Stimulated activated CD4-positive, alpha-beta T cell treated with anti-CD3 and anti-CD28 coated beads, Interleukin-1b, Interleukin-23, amount 100 ng/mL, for 48 hours (primary cell): ENCODE measurements at regions not wholly inside any gene's neighbourhood (a gene's known extent, or its start where the extent isn't known, plus 50 kb on each side); places are given as distances from the start of the nearest gene placed in this dataset.

ENCODE experiments used
- DNase-seq: peaks from one replicate; pipeline ENCODE4 v3.0.0-alpha.2; 2020

DNA sequence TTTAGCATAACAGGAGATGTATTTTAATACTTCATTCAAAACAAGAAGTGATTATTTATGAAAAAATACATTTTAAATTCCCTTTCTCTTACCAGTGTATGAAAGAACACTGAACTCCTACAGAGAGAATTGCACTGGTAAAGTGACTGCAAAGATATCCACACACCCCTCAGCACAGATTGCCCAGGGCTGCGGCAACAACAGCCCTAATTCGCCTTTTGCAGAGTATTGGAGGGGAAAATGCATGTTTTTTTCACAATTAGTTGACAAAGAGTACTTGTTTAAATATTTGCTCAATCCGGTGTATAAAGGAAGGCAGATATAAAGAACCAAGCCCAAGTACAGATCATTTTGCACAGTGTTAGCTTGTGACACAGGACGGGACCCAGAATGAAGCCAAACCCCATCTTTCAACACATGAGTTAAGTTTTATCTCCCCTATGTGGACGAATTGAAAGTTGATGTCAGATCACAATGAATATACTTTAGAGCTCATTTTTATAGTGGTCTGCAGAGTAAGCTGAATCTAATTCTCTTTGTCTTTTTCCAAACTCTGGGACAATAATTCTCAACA is 551.4 kb upstream of the IGFBP7 start:
- no peak for DNase-seq

- no peak for DNase-seq
Observed at GRCh38 chr4:57658673-57659072, 548.5 kb upstream of the IGFBP7 start.

DNA sequence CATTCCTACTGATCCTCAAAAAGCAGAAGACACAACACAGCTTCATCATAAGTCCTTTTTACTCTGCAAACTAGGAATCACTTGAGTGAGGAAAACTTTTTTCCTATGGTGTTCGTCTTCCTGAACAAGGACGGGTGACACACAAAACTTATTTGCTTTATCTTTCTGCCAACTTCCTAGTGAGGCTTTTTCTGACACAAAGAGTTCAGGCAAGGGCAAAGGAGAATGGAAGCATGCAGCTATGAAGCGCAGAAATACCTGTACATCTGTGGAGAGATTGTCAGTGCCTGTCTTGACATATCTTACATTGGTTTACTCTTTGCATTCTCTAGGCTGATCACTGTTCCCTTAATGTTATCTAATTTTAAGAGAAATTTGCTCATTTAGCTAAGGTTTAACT is 548.0 kb upstream of the IGFBP7 start:
- no peak for DNase-seq

DNA sequence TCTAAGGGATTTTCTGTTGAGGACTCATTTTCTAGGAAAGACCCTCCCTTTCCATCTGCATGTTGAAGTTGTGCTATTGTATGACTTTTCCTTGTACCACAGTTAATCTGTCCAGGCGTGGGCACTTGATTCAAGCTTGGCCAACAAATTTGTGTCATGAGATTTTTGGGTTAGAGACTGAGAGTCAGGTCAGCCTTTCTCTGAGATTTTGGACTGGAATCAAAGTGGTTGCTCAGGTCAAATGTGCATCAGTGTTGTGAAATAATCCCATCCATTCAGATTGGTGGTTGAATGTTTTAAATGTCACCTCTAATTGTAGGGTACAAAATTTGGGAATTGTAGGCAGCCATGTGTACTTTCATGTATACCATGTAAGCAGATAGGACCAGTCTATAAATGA is 545.2 kb upstream of the IGFBP7 start:
- no peak for DNase-seq

- no peak for DNase-seq
Observed at GRCh38 chr4:57652779-57653178, 542.6 kb upstream of the IGFBP7 start.

DNA sequence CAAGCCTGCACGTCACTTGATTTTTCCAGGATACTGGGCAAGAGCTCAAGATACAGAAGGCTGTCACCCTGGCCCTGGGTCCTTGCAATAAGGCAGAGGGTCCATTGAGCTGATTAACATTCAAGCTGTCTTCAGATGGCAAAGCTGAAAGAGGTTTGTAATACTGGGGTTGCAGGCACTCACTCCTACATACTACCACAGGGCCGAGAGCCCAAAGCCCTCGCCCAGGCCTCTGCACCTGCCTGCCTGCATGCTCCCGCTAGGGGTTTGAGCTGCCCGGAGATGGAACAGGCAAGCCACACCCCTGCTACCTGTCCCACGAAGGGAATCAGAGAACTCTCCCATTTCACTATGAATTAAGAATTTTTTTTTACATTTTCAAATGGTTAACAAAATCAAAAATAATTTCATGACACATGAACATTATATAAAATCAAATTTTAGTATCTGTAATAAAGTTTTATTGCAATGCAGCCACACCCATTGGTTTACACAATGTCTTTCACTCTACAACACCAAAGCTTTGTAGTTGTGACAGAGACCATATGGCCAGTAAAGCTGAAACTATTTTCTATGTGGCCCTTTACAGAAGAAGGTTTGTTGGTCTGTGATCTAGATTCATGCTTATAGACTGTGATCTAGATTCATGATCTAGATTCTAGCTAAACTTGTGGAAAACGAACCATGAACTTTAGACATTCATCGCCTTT is 530.4 kb upstream of the IGFBP7 start:
- no peak for DNase-seq

- no peak for DNase-seq
Observed at GRCh38 chr4:57639561-57640382, 529.6 kb upstream of the IGFBP7 start.

- no peak for DNase-seq
Observed at GRCh38 chr4:57635910-57636309, 525.7 kb upstream of the IGFBP7 start.

- no peak for DNase-seq
Observed at GRCh38 chr4:57633212-57633859, 523.2 kb upstream of the IGFBP7 start.

GRCh38 chr4:57632564-57632963 is 522.4 kb upstream of the IGFBP7 start:
- no peak for DNase-seq

GRCh38 chr4:57631147-57631546 is 521.0 kb upstream of the IGFBP7 start:
- DNase-seq = no peak

- no peak for DNase-seq
Observed at GRCh38 chr4:57628004-57628403, 517.8 kb upstream of the IGFBP7 start.

GRCh38 chr4:57614257-57614932 is 504.2 kb upstream of the IGFBP7 start:
- DNase-seq = no peak

DNA sequence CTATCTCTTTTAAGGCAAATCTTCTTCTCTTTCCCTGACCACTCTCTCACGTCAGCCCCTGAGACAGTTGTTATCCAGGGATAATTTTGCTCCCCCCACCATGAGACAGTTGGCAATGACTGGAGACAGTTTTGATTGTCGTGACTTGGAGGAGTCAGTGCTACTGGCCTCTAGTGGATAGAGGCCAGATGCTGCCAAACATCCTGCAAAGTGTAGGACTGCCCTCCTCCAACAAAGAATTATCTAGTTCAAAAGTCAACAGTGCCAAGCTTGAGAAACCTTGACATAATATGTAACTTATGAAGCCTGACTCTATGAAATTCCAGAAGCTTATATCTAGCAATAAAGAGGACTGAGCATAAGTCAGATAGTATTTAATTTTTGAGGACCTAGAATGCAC is 502.1 kb upstream of the IGFBP7 start:
- no peak for DNase-seq

GRCh38 chr4:57607566-57608180 is 497.5 kb upstream of the IGFBP7 start:
- no peak for DNase-seq

DNA sequence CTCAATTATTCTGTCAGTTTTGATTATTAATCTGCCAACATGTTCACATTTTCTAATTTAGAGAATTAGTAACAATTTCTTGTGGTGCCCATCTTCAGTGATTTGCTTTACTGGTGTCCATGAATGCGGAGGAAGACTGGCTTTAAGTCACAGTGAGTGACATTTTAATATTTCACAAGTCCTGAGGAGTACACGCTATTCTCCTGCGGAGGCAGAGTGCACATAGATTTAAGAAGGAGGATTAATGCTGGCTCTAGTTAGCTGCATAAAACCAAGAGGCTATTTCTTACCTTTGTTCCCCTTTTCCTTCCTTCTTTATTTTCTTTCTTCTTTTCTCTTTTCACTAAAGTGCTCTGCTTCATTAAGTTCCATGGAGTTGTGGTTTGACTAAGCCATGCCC is 495.2 kb upstream of the IGFBP7 start:
- DNase-seq = no peak

DNA sequence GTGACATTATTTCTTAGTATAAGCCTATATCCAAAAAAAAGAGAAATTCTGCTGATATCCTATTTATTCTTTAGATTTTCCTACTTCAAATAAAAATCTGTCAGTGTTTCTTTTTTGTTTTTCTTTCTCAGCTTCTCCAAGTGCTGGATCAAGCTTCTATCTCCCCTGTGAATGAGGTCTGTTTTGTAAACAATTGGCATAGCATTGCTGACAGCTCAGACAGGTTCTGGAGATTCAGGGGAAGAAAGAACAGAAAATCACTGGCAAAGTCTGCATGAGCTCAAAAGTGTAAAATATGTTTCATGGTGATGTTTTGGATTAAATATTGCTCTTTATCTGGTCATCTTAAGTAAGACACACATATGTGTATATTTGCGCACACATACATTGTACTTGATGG is 492.0 kb upstream of the IGFBP7 start:
- no peak for DNase-seq

GRCh38 chr4:57591073-57591472 is 480.9 kb upstream of the IGFBP7 start:
- DNase-seq = no peak

DNA sequence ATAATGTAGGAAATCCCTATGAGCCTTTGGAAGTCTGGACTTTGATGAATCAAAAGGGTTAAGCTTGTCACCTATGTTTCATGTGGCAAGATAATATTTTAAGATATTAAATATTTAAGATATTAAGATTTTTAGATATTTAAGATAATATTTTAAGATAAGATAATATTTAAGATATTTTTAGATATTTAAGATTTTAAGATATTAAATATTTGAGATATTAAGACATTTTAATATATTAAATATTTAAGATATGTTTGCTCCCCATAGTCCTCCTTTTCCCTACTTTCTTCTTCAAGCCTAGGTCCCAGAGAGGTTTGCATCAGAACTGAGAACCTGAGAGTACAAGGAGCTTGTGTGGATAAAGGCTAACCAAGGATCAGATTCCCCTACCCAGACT is 478.4 kb upstream of the IGFBP7 start:
- DNase-seq = no peak

- no peak for DNase-seq
Observed at GRCh38 chr4:57580710-57581599, 470.8 kb upstream of the IGFBP7 start.

- DNase-seq = no peak
Observed at GRCh38 chr4:57575426-57575825, 465.2 kb upstream of the IGFBP7 start.
